Ishikawa (cell line): ENCODE measurements at regions not wholly inside any gene's neighbourhood (a gene's known extent, or its start where the extent isn't known, plus 50 kb on each side); places are given as distances from the start of the nearest gene placed in this dataset.

Experiments used
- CEBPB ChIP-seq: IDR thresholded peaks from 2 replicates; pipeline ENCODE4 v1.6.1; 2012
- CREB1 ChIP-seq: IDR thresholded peaks from 2 replicates; pipeline ENCODE4 v1.6.1; 2012; ENCODE audit warnings: low read depth
- EP300 ChIP-seq: IDR thresholded peaks from 2 replicates; pipeline ENCODE4 v1.6.1; 2012; ENCODE audit warnings: borderline replicate concordance
- FOXM1 ChIP-seq: IDR thresholded peaks from 2 replicates; pipeline ENCODE4 v1.6.1; 2012; ENCODE audit warnings: low read depth, borderline replicate concordance
- MAX ChIP-seq: IDR thresholded peaks from 2 replicates; pipeline ENCODE4 v1.6.1; 2012
- RAD21 ChIP-seq: IDR thresholded peaks from 2 replicates; pipeline ENCODE4 v1.6.1; 2012; ENCODE audit warnings: low read depth
- REST ChIP-seq: IDR thresholded peaks from 2 replicates; pipeline ENCODE4 v1.6.1; 2012; ENCODE audit warnings: low read depth, mild to moderate bottlenecking
- TAF1 ChIP-seq: IDR thresholded peaks from 2 replicates; pipeline ENCODE4 v1.6.1; 2012; ENCODE audit warnings: low read depth, mild to moderate bottlenecking
- TCF12 ChIP-seq: IDR thresholded peaks from 2 replicates; pipeline ENCODE4 v1.6.1; 2012; ENCODE audit warnings: low read depth
- TEAD4 ChIP-seq: IDR thresholded peaks from 2 replicates; pipeline ENCODE4 v1.6.1; 2012
- USF1 ChIP-seq: IDR thresholded peaks from 2 replicates; pipeline ENCODE4 v1.6.1; 2012
- YY1 ChIP-seq: IDR thresholded peaks from 2 replicates; pipeline ENCODE4 v1.6.1; 2012; ENCODE audit warnings: low read depth
- ZBTB7A ChIP-seq: IDR thresholded peaks from 2 replicates; pipeline ENCODE4 v1.6.1; 2012; ENCODE audit warnings: low read depth

GRCh38 chr2:147003081-147003480 lies 841.7 kb upstream of the ACVR2A start:
- TF ChIP-seq TCF12, result no peak
- TF ChIP-seq RAD21, result no peak
- no peak for TF ChIP-seq YY1
- no peak for TF ChIP-seq EP300
- no peak for TF ChIP-seq FOXM1
- no peak for TF ChIP-seq TEAD4
- no peak for TF ChIP-seq CEBPB
- TF ChIP-seq REST, result no peak
- no peak for TF ChIP-seq USF1
- TF ChIP-seq MAX, result no peak
- TF ChIP-seq ZBTB7A, result no peak
- no peak for TF ChIP-seq TAF1
- no peak for TF ChIP-seq CREB1
